ENCODE measurements at regions not wholly inside any gene's neighbourhood (a gene's known extent, or its start where the extent isn't known, plus 50 kb on each side); places are given as distances from the start of the nearest gene placed in this dataset.

- TF ChIP-seq SUZ12 (IDR thresholded peaks at IDR 0.05; ENCODE audit: extremely low read depth, insufficient read depth, insufficient read length): no peak
- no peak for TF ChIP-seq YY1 (IDR thresholded peaks at IDR 0.05; ENCODE audit: insufficient read depth, insufficient read length)
Measured at GRCh38 chr1:71184410-71184809, 103.6 kb upstream of the ZRANB2 start.
